PC-9 (cell line): ENCODE measurements at regions not wholly inside any gene's neighbourhood (a gene's known extent, or its start where the extent isn't known, plus 50 kb on each side); places are given as distances from the start of the nearest gene placed in this dataset.

Experiments
- BruUV-seq: library from RNA; stranded (reverse); fragments of 400-500 nt; replicated peaks from 2 replicates; lab custom pipeline; 2021; lab: Mats Ljungman, UMichigan
- CTCF ChIA-PET: fragments of 300-600 bp; sonication (Branson Sonifier 250); formaldehyde crosslinking; loops from one replicate; lab custom pipeline; 2022; ENCODE audit warnings: antibody characterized with exemption; lab: Charles Lee
- POLR2A ChIA-PET: fragments of 300-600 bp; sonication (Branson Sonifier 250); formaldehyde crosslinking; loops from one replicate; lab custom pipeline; 2022; ENCODE audit warnings: antibody characterized with exemption; ENCODE audit not compliant: unreplicated experiment; lab: Charles Lee
- DNase-seq, 2 experiments: peaks; one replicate each; pipeline versions ENCODE4 v3.0.0 to v3.0.0-alpha.2; 2015 to 2022; ENCODE audit warnings: mixed read lengths in 1 of 2
- H2AFZ ChIP-seq: fragments of 200-600 bp; sonication (generic); 2 replicates; pipeline ENCODE4 v1.8.1; 2017; ENCODE audit warnings: antibody characterized with exemption
- H3F3A ChIP-seq: fragments of 200-600 bp; sonication (generic); 2 replicates; pipeline ENCODE4 v1.8.1; 2017; ENCODE audit warnings: antibody characterized with exemption, mild to moderate bottlenecking, low read depth; ENCODE audit not compliant: insufficient read depth
- H3K27ac ChIP-seq: fragments of 200-600 bp; sonication (generic); 2 replicates; pipeline ENCODE4 v1.6.1; 2016; ENCODE audit warnings: mixed run types
- H3K27me3 ChIP-seq: fragments of 200-600 bp; sonication (generic); 2 replicates; pipeline ENCODE4 v1.6.1; 2016; ENCODE audit warnings: low read depth, mixed run types; ENCODE audit not compliant: insufficient read depth
- H3K36me3 ChIP-seq: fragments of 200-600 bp; sonication (generic); 2 replicates; pipeline ENCODE4 v1.6.1; 2016; ENCODE audit warnings: low read depth, mixed run types
- H3K4me1 ChIP-seq: fragments of 200-600 bp; sonication (generic); replicated peaks from 2 replicates; pipeline ENCODE4 v1.6.1; 2016; ENCODE audit warnings: mixed run types; ENCODE audit not compliant: insufficient read depth
- H3K4me2 ChIP-seq: fragments of 200-600 bp; sonication (generic); 2 replicates; pipeline ENCODE4 v1.6.1; 2017; ENCODE audit warnings: mixed run types
- H3K4me3 ChIP-seq: fragments of 200-600 bp; sonication (generic); 2 replicates; pipeline ENCODE4 v1.6.1; 2016; ENCODE audit warnings: mixed run types
- H3K79me2 ChIP-seq: fragments of 200-600 bp; sonication (generic); 2 replicates; pipeline ENCODE4 v1.6.1; 2017; ENCODE audit warnings: low read depth, mixed run types
- H3K9me2 ChIP-seq: fragments of 200-600 bp; sonication (generic); 2 replicates; pipeline ENCODE4 v1.8.1; 2017; ENCODE audit warnings: mild to moderate bottlenecking; ENCODE audit not compliant: insufficient read depth
- H3K9me3 ChIP-seq: fragments of 200-600 bp; sonication (generic); 2 replicates; pipeline ENCODE4 v1.8.1; 2016; ENCODE audit warnings: low read depth; ENCODE audit not compliant: insufficient read depth
- H4K20me1 ChIP-seq: fragments of 200-600 bp; sonication (generic); 2 replicates; pipeline ENCODE4 v1.8.1; 2017; ENCODE audit not compliant: insufficient read depth
- EZH2 ChIP-seq: fragments of 200-600 bp; sonication (generic); IDR thresholded peaks from 2 replicates; pipeline ENCODE4 v1.8.0; 2017; ENCODE audit warnings: antibody characterized with exemption, low read depth
- intact Hi-C: fragments of 100-400 bp; cut with micrococcal nuclease; formaldehyde crosslinking; loops from one replicate; pipeline ENCODE4 v1.10.0; 2022; ENCODE audit not compliant: unreplicated experiment
- TF ChIP-seq, protein P1 (sequence below): fragments of 200-600 bp; sonication (generic); conservative IDR thresholded peaks from 2 replicates; pipeline ENCODE4 v1.6.1; 2017; ENCODE audit warnings: mixed run types, antibody characterized with exemption, mild to moderate bottlenecking, moderate library complexity

DNA sequence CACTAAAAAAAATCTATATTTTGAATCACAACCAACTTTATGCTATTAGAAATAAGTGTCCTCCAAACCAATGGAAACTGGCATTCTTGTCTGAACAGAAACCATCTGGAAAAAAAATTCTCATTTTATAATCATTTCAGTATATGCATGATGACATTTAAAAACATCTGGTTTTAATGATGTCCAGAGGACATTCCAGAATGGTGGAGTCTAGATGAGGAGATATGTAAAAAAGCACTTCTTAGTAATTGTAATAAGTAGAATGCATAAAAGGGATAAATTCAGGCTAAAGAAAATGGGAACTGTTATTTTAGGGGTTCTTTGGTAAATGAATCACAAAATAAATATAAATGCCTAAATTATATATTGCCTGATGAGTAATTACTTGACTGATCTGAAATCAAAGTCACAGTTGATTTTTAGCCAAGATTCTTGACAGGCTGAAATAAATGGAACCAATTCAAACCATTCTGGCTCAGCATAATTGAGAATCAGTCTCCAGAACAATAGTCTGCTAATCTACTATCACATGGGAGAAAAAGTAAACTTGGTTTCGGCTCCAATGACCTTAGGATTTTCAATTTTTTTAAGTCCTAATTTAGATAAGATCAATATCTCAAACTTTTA is 636.6 kb downstream of the FAT4 start:
- H3K9me2 ChIP-seq = no peaks in the 10 kb centered on the region
- no peaks in the 10 kb centered on the region for H3K4me1 ChIP-seq
- no peaks in the 10 kb centered on the region for H3K36me3 ChIP-seq
- CTCF ChIA-PET = no interaction called here
- no peak for DNase-seq
- H3K79me2 ChIP-seq = no peaks in the 10 kb centered on the region
- no peaks in the 10 kb centered on the region for H3K27me3 ChIP-seq
- H3K4me2 ChIP-seq = no peak overlapping the region
- no peaks in the 10 kb centered on the region for H3K9me3 ChIP-seq
- intact Hi-C loops = no loop called here
- no peaks in the 10 kb centered on the region for H3F3A ChIP-seq
- POLR2A ChIA-PET = no interaction called here
- BruUV-seq = no TSS peak
- no peak overlapping the region for H2AFZ ChIP-seq
- H3K27ac ChIP-seq = no peak overlapping the region
- H4K20me1 ChIP-seq = no peaks in the 10 kb centered on the region
- no peak overlapping the region for H3K4me3 ChIP-seq
- TF ChIP-seq, protein P1, sequence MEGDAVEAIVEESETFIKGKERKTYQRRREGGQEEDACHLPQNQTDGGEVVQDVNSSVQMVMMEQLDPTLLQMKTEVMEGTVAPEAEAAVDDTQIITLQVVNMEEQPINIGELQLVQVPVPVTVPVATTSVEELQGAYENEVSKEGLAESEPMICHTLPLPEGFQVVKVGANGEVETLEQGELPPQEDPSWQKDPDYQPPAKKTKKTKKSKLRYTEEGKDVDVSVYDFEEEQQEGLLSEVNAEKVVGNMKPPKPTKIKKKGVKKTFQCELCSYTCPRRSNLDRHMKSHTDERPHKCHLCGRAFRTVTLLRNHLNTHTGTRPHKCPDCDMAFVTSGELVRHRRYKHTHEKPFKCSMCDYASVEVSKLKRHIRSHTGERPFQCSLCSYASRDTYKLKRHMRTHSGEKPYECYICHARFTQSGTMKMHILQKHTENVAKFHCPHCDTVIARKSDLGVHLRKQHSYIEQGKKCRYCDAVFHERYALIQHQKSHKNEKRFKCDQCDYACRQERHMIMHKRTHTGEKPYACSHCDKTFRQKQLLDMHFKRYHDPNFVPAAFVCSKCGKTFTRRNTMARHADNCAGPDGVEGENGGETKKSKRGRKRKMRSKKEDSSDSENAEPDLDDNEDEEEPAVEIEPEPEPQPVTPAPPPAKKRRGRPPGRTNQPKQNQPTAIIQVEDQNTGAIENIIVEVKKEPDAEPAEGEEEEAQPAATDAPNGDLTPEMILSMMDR = no peak
- TF ChIP-seq EZH2 = no peak

GRCh38 chr4:125952631-125953030 is 637.9 kb downstream of the FAT4 start:
- Histone ChIP-seq H4K20me1 (no peaks in the 10 kb centered on the region), H3K4me2 (no peak overlapping the region), H3K27me3 (no peaks in the 10 kb centered on the region), H3F3A (no peaks in the 10 kb centered on the region), H3K4me3 (no peak overlapping the region), H3K9me3 (no peaks in the 10 kb centered on the region), H3K4me1 (no peaks in the 10 kb centered on the region), H3K79me2 (no peaks in the 10 kb centered on the region), H3K27ac (no peak overlapping the region), H2AFZ (no peak overlapping the region), H3K9me2 (no peaks in the 10 kb centered on the region), H3K36me3 (no peaks in the 10 kb centered on the region)
- no peak for DNase-seq
- POLR2A ChIA-PET = no interaction called here
- CTCF ChIA-PET = no interaction called here
- intact Hi-C loops = no loop called here
- BruUV-seq = no TSS peak
- TF ChIP-seq EZH2 = no peak
- TF ChIP-seq, protein P1 = no peak

DNA sequence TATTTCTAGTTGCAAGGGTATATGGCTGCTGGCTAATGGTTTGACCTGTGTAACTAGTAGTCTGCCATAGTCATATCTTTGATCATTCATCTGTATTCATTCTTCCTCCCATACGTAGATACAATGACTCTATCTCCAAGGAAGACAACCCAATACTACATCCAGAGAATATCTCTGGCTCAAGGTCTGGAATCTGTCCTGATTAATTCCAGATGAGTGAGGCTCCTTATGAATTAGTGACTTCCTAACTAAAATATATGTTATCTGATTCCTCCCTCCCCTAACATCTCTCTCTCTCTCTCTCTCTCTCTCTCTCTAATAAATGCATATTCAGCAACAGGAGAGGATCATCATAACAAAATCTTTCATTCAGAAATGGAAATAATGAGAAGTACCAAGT is 641.5 kb downstream of the FAT4 start:
- H3K4me1 ChIP-seq = no peaks in the 10 kb centered on the region
- ChIA-PET POLR2A (no interaction called here), CTCF (no interaction called here)
- no peaks in the 10 kb centered on the region for H3K27me3 ChIP-seq
- H3K9me3 ChIP-seq = no peaks in the 10 kb centered on the region
- no peak for TF ChIP-seq EZH2
- TF ChIP-seq, protein P1 = no peak
- no peak for DNase-seq
- H2AFZ ChIP-seq = no peak overlapping the region; the same call in 1 of the 2 replicates
- H3K36me3 ChIP-seq = no peaks in the 10 kb centered on the region
- no peaks in the 10 kb centered on the region for H3F3A ChIP-seq
- no peak overlapping the region for H3K4me3 ChIP-seq
- H3K79me2 ChIP-seq = no peaks in the 10 kb centered on the region
- BruUV-seq = no TSS peak
- H4K20me1 ChIP-seq = no peaks in the 10 kb centered on the region
- H3K4me2 ChIP-seq = no peak overlapping the region
- H3K27ac ChIP-seq = no peak overlapping the region
- no peaks in the 10 kb centered on the region for H3K9me2 ChIP-seq
- intact Hi-C loops = no loop called here
